Effector memory CD4-positive, alpha-beta T cell (primary cell): ENCODE measurements at regions not wholly inside any gene's neighbourhood (a gene's known extent, or its start where the extent isn't known, plus 50 kb on each side); places are given as distances from the start of the nearest gene placed in this dataset.
"Not testable (repeated sequence)": the region's sequence is repeated elsewhere in the genome, so short reads cannot be mapped to it uniquely, and the experiment has no call there.

ENCODE experiments used
- DNase-seq, 3 donors: peaks; one replicate each; pipeline ENCODE4 v3.0.0-alpha.2; 2020
- H3K27ac ChIP-seq: 2 replicates; pipeline ENCODE4 v1.7.0; 2013; ENCODE audit warnings: mild to moderate bottlenecking, low read length, moderate library complexity; ENCODE audit not compliant: insufficient read depth, poor library complexity, severe bottlenecking
- H3K27me3 ChIP-seq: replicated peaks from 2 replicates; pipeline ENCODE4 v1.7.0; 2013; ENCODE audit warnings: mild to moderate bottlenecking, low read length; ENCODE audit not compliant: insufficient read depth, control insufficient read depth, poor library complexity, severe bottlenecking
- H3K36me3 ChIP-seq: 2 replicates; pipeline ENCODE4 v1.7.0; 2013; ENCODE audit warnings: mild to moderate bottlenecking, low read length, moderate library complexity; ENCODE audit not compliant: control insufficient read depth, insufficient read depth
- H3K4me1 ChIP-seq: 2 replicates; pipeline ENCODE4 v1.7.0; 2013; ENCODE audit warnings: low read length, mild to moderate bottlenecking; ENCODE audit not compliant: control insufficient read depth, insufficient read depth, poor library complexity, severe bottlenecking
- H3K4me3 ChIP-seq: 2 replicates; pipeline ENCODE4 v1.7.0; 2013; ENCODE audit warnings: low read length, low read depth, mild to moderate bottlenecking; ENCODE audit not compliant: insufficient read depth, poor library complexity, severe bottlenecking
- H3K9me3 ChIP-seq: 2 replicates; pipeline ENCODE4 v1.7.0; 2013; ENCODE audit warnings: mild to moderate bottlenecking, low read length, moderate library complexity; ENCODE audit not compliant: control insufficient read depth

DNA sequence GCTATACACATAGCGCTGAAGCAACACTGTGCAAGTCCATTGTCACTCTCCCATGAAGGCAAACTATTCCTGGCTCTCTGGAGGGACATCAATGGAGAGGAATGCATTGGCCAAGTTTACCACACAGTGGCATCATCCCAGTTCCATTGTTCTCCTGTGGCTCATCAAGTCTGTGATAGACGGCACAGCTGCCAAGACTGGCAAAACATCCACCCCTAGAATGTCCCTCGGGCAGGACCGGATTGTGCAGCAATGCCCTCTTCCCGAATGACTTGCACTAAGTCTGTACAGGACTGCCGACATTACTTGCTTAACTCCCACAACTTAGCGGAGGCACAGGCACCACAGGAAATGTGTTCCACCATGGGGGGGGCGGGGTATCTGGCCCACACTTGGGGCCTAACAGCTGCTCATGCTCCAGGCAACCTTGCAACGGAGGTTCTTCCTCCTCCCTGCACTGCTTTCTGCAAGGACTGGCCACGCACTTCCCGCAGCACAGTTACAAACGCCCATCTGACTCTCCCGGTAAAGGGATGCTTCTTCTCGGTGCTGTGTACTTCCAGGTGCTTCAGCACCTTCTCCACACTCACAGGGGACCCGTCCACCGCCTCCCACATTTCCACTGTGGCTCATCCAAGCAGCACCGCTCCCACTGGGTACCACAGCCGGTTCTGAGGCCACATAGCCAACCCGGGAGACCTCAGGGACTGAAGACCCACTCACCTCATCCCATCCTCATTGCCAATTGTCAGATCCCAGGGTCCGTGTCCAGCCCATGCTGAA, 1309.6 kb upstream of the RAG2 start:
- Histone ChIP-seq H3K36me3 (no peaks in the 10 kb centered on the region), H3K4me1 (no peaks in the 10 kb centered on the region), H3K27me3 (no peaks in the 10 kb centered on the region), H3K4me3 (no peak overlapping the region), H3K27ac (no peak overlapping the region), H3K9me3 (no peaks in the 10 kb centered on the region)
- DNase-seq: no peak

DNA sequence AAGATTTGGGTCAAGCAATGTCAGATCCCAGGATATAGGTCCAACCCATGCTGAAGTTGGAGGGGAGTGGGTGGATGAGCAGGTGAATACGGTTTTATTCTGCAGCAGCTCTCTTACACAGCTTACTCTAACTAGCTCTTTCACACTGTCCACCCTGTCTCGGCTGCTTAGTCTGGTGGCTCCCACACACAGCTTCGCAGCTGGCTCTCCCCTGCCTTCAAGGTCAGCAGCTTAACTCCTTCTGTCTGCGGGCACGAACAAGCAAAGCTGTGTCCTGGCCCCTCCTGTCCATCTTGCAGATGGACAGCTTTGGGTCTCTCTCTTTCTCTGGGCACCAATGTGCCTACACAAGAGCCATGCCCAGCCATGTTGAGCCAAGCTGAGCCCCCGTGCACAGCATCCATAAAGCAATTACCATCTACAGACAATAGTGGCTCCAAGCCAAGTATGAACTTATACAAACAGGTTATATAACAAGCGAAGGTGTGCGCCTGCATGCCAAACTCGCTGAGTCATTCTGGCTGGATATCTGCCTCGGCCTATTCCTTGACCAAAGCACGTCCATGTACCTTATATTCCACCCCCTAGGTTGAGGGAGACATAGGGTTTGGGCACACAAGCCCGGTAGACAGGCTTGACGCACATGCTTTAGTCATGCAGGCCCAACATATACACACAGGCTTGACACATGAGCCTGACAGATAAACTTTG, 1307.8 kb upstream of the RAG2 start:
- Histone ChIP-seq H3K4me3 (no peak overlapping the region), H3K36me3 (no peaks in the 10 kb centered on the region), H3K27me3 (no peaks in the 10 kb centered on the region), H3K27ac (no peak overlapping the region), H3K4me1 (no peaks in the 10 kb centered on the region), H3K9me3 (no peaks in the 10 kb centered on the region)
- DNase-seq: no peak

DNA sequence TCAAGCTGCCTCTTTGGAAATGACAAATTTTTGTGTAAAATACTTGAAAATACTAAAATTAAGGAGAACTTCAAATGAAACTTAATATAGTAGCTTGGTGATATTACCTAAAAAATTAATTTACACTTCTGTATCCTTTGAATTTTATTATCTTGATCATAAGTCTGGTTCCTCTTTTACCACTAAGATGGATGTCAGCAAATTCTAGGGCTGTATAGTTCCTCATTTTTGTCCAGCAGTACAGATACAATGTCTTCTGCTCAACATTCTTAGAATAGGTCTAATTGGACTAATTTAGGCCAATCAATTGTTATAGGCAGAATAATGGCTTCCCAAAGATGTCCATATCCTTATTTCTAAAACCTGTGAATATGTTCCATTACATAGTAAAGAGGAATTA, 1298.0 kb upstream of the RAG2 start:
- Histone ChIP-seq H3K4me3 (no peak overlapping the region), H3K36me3 (no peaks in the 10 kb centered on the region), H3K27ac (no peak overlapping the region), H3K9me3 (peaks cover 3% of the 10 kb centered on the region), H3K4me1 (no peaks in the 10 kb centered on the region), H3K27me3 (no peaks in the 10 kb centered on the region)
- DNase-seq: no peak

DNA sequence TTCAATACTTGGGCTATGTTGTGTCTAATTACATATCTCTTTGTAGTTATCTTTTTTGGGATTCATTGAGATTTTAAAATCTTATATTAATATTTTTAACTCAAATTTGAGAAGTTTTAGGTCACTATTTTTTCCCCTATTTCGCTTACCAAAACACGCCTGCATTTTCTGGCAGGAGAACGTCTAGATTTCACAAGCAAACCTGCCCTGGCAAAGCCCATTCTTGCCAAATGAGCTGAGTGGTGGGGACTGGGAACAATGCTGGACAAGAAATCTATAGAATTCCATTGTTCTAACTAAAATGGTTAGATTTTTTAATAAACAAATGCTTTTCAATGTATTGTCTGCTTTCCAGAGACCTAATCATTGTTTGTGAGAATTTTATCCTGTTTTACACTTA, 1283.7 kb upstream of the RAG2 start:
- no peak for DNase-seq
- Histone ChIP-seq H3K27ac (no peak overlapping the region), H3K9me3 (no peaks in the 10 kb centered on the region), H3K27me3 (no peaks in the 10 kb centered on the region), H3K36me3 (no peaks in the 10 kb centered on the region), H3K4me1 (no peaks in the 10 kb centered on the region), H3K4me3 (no peak overlapping the region)

DNA sequence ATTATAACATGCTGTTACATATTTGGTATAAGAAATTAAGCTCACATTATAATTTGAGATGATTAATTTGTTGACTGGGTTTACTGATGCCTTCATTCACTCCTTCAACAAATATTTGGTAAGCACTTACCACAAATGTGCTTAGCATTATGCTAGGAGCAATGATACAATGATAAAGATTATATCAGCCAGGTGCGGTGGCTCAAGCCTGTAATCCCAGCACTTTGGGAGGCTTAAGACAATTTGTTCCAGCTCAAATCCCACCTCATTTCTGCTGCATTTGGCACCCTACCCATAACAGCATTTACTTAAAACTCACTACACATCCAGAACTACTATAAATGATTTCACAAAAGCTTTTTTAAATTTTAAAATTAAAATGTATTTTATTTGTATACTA, 1263.6 kb upstream of the RAG2 start:
- Histone ChIP-seq H3K27me3 (no peaks in the 10 kb centered on the region), H3K27ac (no peak overlapping the region), H3K4me3 (no peak overlapping the region), H3K4me1 (no peaks in the 10 kb centered on the region), H3K9me3 (no peaks in the 10 kb centered on the region), H3K36me3 (no peaks in the 10 kb centered on the region)
- no peak for DNase-seq

DNA sequence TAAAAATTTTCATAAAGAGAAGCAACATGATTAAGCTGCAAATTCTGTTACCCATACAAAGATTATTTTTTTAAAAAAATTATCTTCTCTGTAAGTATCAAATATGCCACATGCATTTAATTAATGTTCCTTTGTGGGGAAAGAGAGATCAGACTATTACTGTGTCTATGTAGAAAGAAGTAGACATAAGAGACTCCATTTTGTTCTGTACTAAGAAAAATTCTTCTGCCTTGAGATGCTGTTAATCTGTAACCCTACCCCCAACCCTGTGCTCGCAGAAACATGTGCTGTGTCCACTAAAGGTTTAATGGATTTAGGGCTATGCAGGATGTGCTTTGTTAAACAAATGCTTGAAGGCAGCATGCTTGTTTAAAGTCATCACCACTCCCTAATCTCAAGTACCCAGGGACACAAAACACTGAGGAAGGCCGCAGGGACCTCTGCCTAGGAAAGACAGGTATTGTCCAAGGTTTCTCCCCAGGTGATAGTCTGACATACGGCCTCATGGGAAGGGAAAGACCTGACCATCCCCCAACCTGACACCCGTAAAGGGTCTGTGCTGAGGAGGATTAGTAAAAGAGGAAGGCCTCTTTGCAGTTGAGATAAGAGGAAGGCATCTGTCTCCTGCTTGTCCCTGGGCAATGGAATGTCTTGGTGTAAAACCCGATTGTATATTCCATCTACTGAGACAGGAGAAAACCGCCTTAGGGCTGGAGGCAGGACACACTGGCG, 1260.9 kb upstream of the RAG2 start:
- not testable (repeated sequence) for H3K4me3 ChIP-seq, H3K4me1 ChIP-seq, H3K27ac ChIP-seq, DNase-seq, H3K9me3 ChIP-seq, H3K36me3 ChIP-seq, H3K27me3 ChIP-seq

DNA sequence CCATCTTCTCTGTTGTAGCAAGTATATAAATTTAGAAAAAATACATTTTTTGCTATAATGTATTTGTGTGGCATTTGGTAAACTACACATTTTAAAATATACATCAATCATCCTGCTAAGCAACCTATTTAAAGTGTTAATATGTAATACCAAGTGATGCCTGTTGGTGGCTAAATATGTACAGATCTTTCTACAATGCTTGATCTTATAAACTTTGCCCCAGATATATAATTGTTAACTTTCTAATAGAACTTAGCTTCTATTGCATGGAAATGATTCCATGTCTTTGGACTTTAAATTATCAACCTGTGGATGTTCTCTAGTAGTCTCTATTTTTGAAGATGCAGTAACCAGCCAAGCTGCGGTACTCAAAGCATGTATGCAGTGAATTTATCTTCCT, 1260.4 kb upstream of the RAG2 start:
- no peaks in the 10 kb centered on the region for H3K36me3 ChIP-seq
- DNase-seq: no peak
- no peak overlapping the region for H3K27ac ChIP-seq
- no peaks in the 10 kb centered on the region for H3K4me1 ChIP-seq
- no peaks in the 10 kb centered on the region for H3K27me3 ChIP-seq
- H3K4me3 ChIP-seq: no peak overlapping the region
- no peaks in the 10 kb centered on the region for H3K9me3 ChIP-seq

GRCh38 chr11:37857726-37858125, 1259.7 kb upstream of the RAG2 start:
- H3K4me1 ChIP-seq: no peaks in the 10 kb centered on the region
- H3K27ac ChIP-seq: no peak overlapping the region
- H3K36me3 ChIP-seq: no peaks in the 10 kb centered on the region
- no peak overlapping the region for H3K4me3 ChIP-seq
- DNase-seq: no peak
- H3K9me3 ChIP-seq: no peaks in the 10 kb centered on the region
- H3K27me3 ChIP-seq: no peaks in the 10 kb centered on the region

DNA sequence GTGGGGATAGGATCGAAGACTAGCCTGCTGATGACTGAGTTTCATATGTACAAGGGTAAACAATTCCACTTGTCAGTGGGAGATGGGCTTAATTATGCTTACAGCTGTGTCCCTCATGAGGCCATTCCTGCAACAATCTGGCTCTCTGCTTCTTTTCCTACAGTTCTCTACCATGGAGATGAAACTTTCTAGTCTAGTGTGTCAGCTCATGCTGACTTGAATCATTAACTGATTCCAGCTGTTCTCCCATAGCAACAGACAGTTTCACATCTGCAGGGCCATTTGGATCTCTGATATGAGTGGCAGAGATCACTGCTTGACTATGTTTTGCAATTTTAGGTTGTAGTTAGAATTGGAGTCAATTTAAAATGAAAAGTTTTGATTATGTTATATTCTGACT, 1251.7 kb upstream of the RAG2 start:
- no peaks in the 10 kb centered on the region for H3K36me3 ChIP-seq
- H3K27ac ChIP-seq: no peak overlapping the region
- no peaks in the 10 kb centered on the region for H3K4me1 ChIP-seq
- H3K9me3 ChIP-seq: peaks cover 6% of the 10 kb centered on the region
- H3K27me3 ChIP-seq: no peaks in the 10 kb centered on the region
- no peak overlapping the region for H3K4me3 ChIP-seq
- DNase-seq: no peak

DNA sequence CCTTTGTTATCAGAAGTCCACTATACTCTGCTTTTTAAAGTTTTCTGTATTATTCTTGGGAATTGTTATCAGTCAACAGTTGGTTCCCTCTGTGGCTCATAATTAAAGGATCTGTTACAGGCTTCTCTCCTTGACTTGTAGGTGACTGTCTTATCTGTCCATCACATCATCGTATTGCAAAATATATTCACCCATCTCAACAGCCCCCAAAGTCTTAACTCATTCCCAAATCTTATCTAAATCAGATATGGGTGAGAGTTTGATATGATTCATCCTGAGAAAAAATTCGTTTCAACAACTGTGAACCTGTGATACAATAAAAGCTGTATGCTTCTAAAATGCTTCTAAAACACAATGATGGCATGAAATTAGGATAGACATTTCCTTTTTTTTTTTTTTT, 1245.6 kb upstream of the RAG2 start:
- no peaks in the 10 kb centered on the region for H3K36me3 ChIP-seq
- H3K4me1 ChIP-seq: no peaks in the 10 kb centered on the region
- peaks cover 6% of the 10 kb centered on the region for H3K9me3 ChIP-seq
- no peak overlapping the region for H3K4me3 ChIP-seq
- no peak overlapping the region for H3K27ac ChIP-seq
- no peak for DNase-seq
- H3K27me3 ChIP-seq: no peaks in the 10 kb centered on the region
